B cell (primary cell): ENCODE measurements at regions not wholly inside any gene's neighbourhood (a gene's known extent, or its start where the extent isn't known, plus 50 kb on each side); places are given as distances from the start of the nearest gene placed in this dataset.

ENCODE experiments used
- ATAC-seq: fragments of 200-7000 bp; cut with Tn5 transposase; one replicate; pipeline ENCODE4 v1.10.0; 2021; ENCODE audit warnings: low read depth, mild to moderate bottlenecking, moderate number of reproducible peaks, moderate library complexity
- CTCF ChIA-PET: fragments of 350-600 bp; sonication (Branson Sonifier 250); formaldehyde crosslinking; loops from one replicate; lab custom pipeline; 2021; ENCODE audit warnings: antibody characterized with exemption, inconsistent platforms; lab: Charles Lee
- POLR2A ChIA-PET: fragments of 350-600 bp; sonication (Branson Sonifier 250); formaldehyde crosslinking; loops from one replicate; lab custom pipeline; 2021; ENCODE audit warnings: antibody characterized with exemption; lab: Charles Lee
- DNase-seq: peaks from one replicate; pipeline ENCODE4 v3.0.0; 2013
- H2AFZ ChIP-seq: 2 replicates; pipeline ENCODE4 v1.6.1; 2012; ENCODE audit warnings: mild to moderate bottlenecking, low read depth, low read length; ENCODE audit not compliant: insufficient read depth, poor library complexity, severe bottlenecking
- H3K27ac ChIP-seq, 2 donors: 1 replicate in 1 of 2; 2 replicates in 1 of 2; pipeline ENCODE4 v1.5.1; 2012 to 2013; ENCODE audit warnings: low read length in 2 of 2, mild to moderate bottlenecking in 2 of 2, moderate library complexity in 1 of 2
- H3K27me3 ChIP-seq, 4 experiments: fragments of 200-600 bp in 1 of 4; sonication (generic) in 1 of 4; replicated peaks in 1 of 4; 1 replicate in 2 of 4; 2 replicates in 2 of 4; pipeline versions ENCODE4 v1.6.1 to v1.7.0; 2013 to 2016; ENCODE audit warnings: low read length in 3 of 4, mild to moderate bottlenecking in 2 of 4, mixed read lengths in 1 of 4, moderate library complexity in 1 of 4; ENCODE audit not compliant: insufficient read depth in 4 of 4, control insufficient read depth in 3 of 4; ENCODE audit errors: control extremely low read depth in 1 of 4
- H3K36me3 ChIP-seq, 2 experiments: replicated peaks in 1 of 2; 1 replicate in 1 of 2; 2 replicates in 1 of 2; pipeline versions ENCODE4 v1.6.1 to v1.7.1; 2013; ENCODE audit warnings: low read length in 1 of 2; ENCODE audit not compliant: insufficient read depth in 2 of 2, control insufficient read depth in 1 of 2; ENCODE audit errors: control extremely low read depth in 1 of 2, extremely low read depth in 1 of 2
- H3K4me1 ChIP-seq, 2 donors: fragments of 200-600 bp in 1 of 2; sonication (generic) in 1 of 2; 1 replicate in 1 of 2; 2 replicates in 1 of 2; pipeline versions ENCODE4 v1.5.1 to v1.6.1; 2013 to 2017; ENCODE audit warnings: low read length in 2 of 2; ENCODE audit not compliant: control insufficient read depth in 2 of 2, insufficient read depth in 2 of 2
- H3K4me2 ChIP-seq: replicated peaks from 2 replicates; pipeline ENCODE3; 2012; ENCODE audit warnings: mild to moderate bottlenecking, low read depth, low read length; ENCODE audit not compliant: poor library complexity, severe bottlenecking
- H3K4me3 ChIP-seq, 5 experiments: fragments of 200-600 bp in 1 of 5; sonication (generic) in 1 of 5; 1 replicate in 3 of 5; 2 replicates in 2 of 5; pipeline versions ENCODE4 v1.5.1 to v1.7.0; 2011 to 2016; ENCODE audit warnings: low read length in 4 of 5, mild to moderate bottlenecking in 4 of 5, low read depth in 2 of 5, control low read depth in 1 of 5, moderate library complexity in 1 of 5; ENCODE audit not compliant: insufficient read depth in 1 of 5; ENCODE audit errors: control extremely low read depth in 1 of 5, extremely low read depth in 1 of 5
- H3K79me2 ChIP-seq: fragments of 200-600 bp; sonication (generic); one replicate; pipeline ENCODE4 v1.6.0; 2016; ENCODE audit warnings: low read length; ENCODE audit not compliant: control insufficient read depth, insufficient read depth
- H3K9ac ChIP-seq: fragments of 200-600 bp; sonication (generic); 2 replicates; pipeline ENCODE4 v1.6.1; 2017; ENCODE audit warnings: mild to moderate bottlenecking, low read length, moderate library complexity
- H3K9me3 ChIP-seq, 3 donors: one replicate each; pipeline versions ENCODE4 v1.6.1 to v1.7.1; 2013; ENCODE audit warnings: low read length in 2 of 3; ENCODE audit not compliant: control insufficient read depth in 2 of 3, insufficient read depth in 1 of 3; ENCODE audit errors: control extremely low read depth in 1 of 3
- H4K20me1 ChIP-seq: 2 replicates; pipeline ENCODE4 v1.6.0; 2012; ENCODE audit warnings: mild to moderate bottlenecking, low read length; ENCODE audit not compliant: insufficient read depth, control insufficient read depth, poor library complexity, severe bottlenecking
- H3K27ac Mint-ChIP-seq: one replicate; pipeline ENCODE4 v1.8.0; 2021; ENCODE audit warnings: mixed read lengths
- H3K27me3 Mint-ChIP-seq: one replicate; pipeline ENCODE4 v1.8.0; 2021; ENCODE audit warnings: mixed read lengths
- H3K4me1 Mint-ChIP-seq: one replicate; pipeline ENCODE4 v1.8.0; 2021; ENCODE audit warnings: mixed read lengths
- H3K4me3 Mint-ChIP-seq: one replicate; pipeline ENCODE4 v1.8.0; 2021; ENCODE audit warnings: mixed read lengths
- H3K9me3 Mint-ChIP-seq: one replicate; pipeline ENCODE4 v1.8.0; 2022; ENCODE audit warnings: mixed read lengths; ENCODE audit not compliant: insufficient read depth
- EZH2 ChIP-seq: IDR thresholded peaks from 2 replicates; pipeline ENCODE4 v1.6.1; 2012; ENCODE audit warnings: borderline replicate concordance, low read depth, mild to moderate bottlenecking, moderate library complexity, low read length; ENCODE audit not compliant: insufficient read depth, poor library complexity, severe bottlenecking
- WGBS: methylation state at CpG from one replicate; pipeline ENCODE4 v1.1.5; 2013; ENCODE audit warnings: missing lambda C conversion rate; ENCODE audit not compliant: insufficient coverage; 5-methylcytosine and 5-hydroxymethylcytosine counted together
- intact Hi-C: fragments of 100-400 bp; cut with micrococcal nuclease; formaldehyde crosslinking; loops from one replicate; pipeline ENCODE4 v1.10.0; 2022
- TF ChIP-seq, protein P1 (sequence below): fragments of 200-600 bp; IDR thresholded peaks from one replicate; pipeline ENCODE4 v1.8.0; 2022; ENCODE audit warnings: antibody characterized with exemption, mild to moderate bottlenecking

DNA sequence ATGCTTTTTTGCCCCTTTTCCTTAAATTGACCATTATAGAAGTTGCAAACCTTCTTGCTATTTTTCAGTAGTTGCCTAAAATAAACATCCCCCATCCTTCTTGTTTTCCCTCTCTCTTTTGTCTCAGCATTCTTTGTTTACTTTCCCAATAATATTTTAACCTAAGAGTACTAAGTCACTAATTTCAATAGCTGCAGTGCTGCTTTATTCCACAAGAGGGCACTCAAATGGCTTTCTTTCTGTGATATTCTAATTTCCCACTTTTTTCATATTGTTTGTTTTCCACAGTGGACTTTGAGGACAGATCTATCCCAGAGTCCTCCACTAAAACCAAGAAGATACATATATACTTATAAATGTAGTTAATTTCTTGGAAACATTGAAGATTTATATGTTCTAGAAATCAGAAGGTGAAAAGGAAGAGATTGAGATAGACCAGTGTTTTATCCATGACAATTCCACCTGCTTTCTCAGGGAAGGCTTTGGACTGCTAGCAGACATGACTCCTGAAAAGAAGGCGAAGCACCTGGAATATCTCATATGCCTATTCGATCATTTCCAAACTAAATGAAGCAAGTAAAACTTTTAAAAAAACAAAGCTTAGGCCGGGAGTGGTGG is 104.8 kb upstream of the GRIK1 start:
- Histone ChIP-seq H3K36me3 (no peaks in the 10 kb centered on the region), H4K20me1 (no peaks in the 10 kb centered on the region), H3K4me2 (no peak overlapping the region), H3K27ac (no peak overlapping the region), H3K9ac (no peak overlapping the region), H2AFZ (no peak overlapping the region), H3K4me1 (no peaks in the 10 kb centered on the region), H3K4me3 (no peak overlapping the region), H3K79me2 (no peaks in the 10 kb centered on the region), H3K27me3 (no peaks in the 10 kb centered on the region), H3K9me3 (peaks cover 0 to 3% (median 0%) of the 10 kb centered on the region in 3 donors)
- no peaks in the 10 kb centered on the region for H3K27me3 Mint-ChIP-seq
- intact Hi-C loops = no loop called here
- WGBS = no CpG with 5 or more reads among the region's 3 CpGs
- ChIA-PET POLR2A (no interaction called here), CTCF (interaction anchor here (1.3 to 3.4 kb wide), 6 partner anchors 10 to 1042 kb away, joined by 3 to 13 read pairs (median 6); no protein-coding TSS in a partner anchor)
- H3K9me3 Mint-ChIP-seq = no peaks in the 10 kb centered on the region
- no peak overlapping the region for H3K27ac Mint-ChIP-seq
- ATAC-seq = no peak
- no peak overlapping the region for H3K4me3 Mint-ChIP-seq
- peak; percentile 8 for DNase-seq
- H3K4me1 Mint-ChIP-seq = no peaks in the 10 kb centered on the region
- TF ChIP-seq, protein P1, sequence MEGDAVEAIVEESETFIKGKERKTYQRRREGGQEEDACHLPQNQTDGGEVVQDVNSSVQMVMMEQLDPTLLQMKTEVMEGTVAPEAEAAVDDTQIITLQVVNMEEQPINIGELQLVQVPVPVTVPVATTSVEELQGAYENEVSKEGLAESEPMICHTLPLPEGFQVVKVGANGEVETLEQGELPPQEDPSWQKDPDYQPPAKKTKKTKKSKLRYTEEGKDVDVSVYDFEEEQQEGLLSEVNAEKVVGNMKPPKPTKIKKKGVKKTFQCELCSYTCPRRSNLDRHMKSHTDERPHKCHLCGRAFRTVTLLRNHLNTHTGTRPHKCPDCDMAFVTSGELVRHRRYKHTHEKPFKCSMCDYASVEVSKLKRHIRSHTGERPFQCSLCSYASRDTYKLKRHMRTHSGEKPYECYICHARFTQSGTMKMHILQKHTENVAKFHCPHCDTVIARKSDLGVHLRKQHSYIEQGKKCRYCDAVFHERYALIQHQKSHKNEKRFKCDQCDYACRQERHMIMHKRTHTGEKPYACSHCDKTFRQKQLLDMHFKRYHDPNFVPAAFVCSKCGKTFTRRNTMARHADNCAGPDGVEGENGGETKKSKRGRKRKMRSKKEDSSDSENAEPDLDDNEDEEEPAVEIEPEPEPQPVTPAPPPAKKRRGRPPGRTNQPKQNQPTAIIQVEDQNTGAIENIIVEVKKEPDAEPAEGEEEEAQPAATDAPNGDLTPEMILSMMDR = peak; percentile 94
- no peak for TF ChIP-seq EZH2

DNA sequence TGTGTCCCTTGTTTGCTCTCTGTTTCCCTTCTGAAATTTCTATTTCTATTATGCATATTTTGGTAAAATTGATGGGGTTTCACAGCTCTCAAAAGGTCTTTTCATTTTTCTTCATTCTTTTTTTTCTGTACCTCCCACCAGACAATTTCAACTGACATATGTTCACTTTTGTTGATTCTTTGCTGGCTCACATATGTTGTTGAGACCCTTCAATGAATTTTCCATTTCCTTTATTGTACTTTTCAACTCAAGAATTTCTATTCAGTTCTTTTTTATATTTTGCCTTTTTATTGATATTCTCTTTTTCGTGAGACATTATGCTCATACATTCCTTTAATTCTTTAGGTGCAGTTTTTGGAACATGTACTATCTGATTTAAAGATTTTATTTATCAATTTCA is 102.6 kb upstream of the GRIK1 start:
- H3K4me1 ChIP-seq = no peaks in the 10 kb centered on the region
- H2AFZ ChIP-seq = no peak overlapping the region
- H3K27ac Mint-ChIP-seq = no peak overlapping the region
- ChIA-PET CTCF (interaction anchor here (0.7 to 1.4 kb wide), 2 partner anchors 9 to 1044 kb away, joined by 3 read pairs; no protein-coding TSS in a partner anchor), POLR2A (no interaction called here)
- H4K20me1 ChIP-seq = no peaks in the 10 kb centered on the region
- no peaks in the 10 kb centered on the region for H3K27me3 ChIP-seq
- H3K4me1 Mint-ChIP-seq = no peaks in the 10 kb centered on the region
- no peaks in the 10 kb centered on the region for H3K79me2 ChIP-seq
- no peak overlapping the region for H3K4me3 ChIP-seq
- intact Hi-C loops = no loop called here
- no CpG with 5 or more reads among the region's 1 CpG for WGBS
- no peaks in the 10 kb centered on the region for H3K9me3 Mint-ChIP-seq
- H3K9me3 ChIP-seq = peaks cover 0 to 3% (median 0%) of the 10 kb centered on the region in 3 donors
- no peak overlapping the region for H3K27ac ChIP-seq
- no peak overlapping the region for H3K9ac ChIP-seq
- H3K4me2 ChIP-seq = no peak overlapping the region
- no peak for DNase-seq
- H3K27me3 Mint-ChIP-seq = no peaks in the 10 kb centered on the region
- no peak for ATAC-seq
- H3K4me3 Mint-ChIP-seq = no peak overlapping the region
- H3K36me3 ChIP-seq = no peaks in the 10 kb centered on the region
- no peak for TF ChIP-seq EZH2
- TF ChIP-seq, protein P1 = no peak
